Activated B cell treated with CpG ODN at 0.5 μM for 24 hours (primary cell): ENCODE measurements at regions not wholly inside any gene's neighbourhood (a gene's known extent, or its start where the extent isn't known, plus 50 kb on each side); places are given as distances from the start of the nearest gene placed in this dataset.

Source experiments
- ATAC-seq: fragments of 200-7000 bp; cut with Tn5 transposase; one replicate; pipeline ENCODE4 v1.10.0; 2021; ENCODE audit warnings: low read depth, mild to moderate bottlenecking, moderate library complexity
- CTCF ChIA-PET: fragments of 350-600 bp; sonication (Branson Sonifier 250); formaldehyde crosslinking; loops from one replicate; lab custom pipeline; 2021; ENCODE audit warnings: antibody characterized with exemption; lab: Charles Lee
- POLR2A ChIA-PET: fragments of 350-600 bp; sonication (Branson Sonifier 250); formaldehyde crosslinking; loops from one replicate; lab custom pipeline; 2021; ENCODE audit warnings: antibody characterized with exemption; lab: Charles Lee
- DNase-seq: peaks from one replicate; pipeline ENCODE4 v3.0.0; 2022
- H3K27ac Mint-ChIP-seq: one replicate; pipeline ENCODE4 v1.8.0; 2020; ENCODE audit warnings: mixed read lengths
- H3K27me3 Mint-ChIP-seq: one replicate; pipeline ENCODE4 v1.8.0; 2021; ENCODE audit warnings: mixed read lengths
- H3K36me3 Mint-ChIP-seq: one replicate; pipeline ENCODE4 v1.8.0; 2021; ENCODE audit warnings: low read depth, mixed read lengths
- H3K4me1 Mint-ChIP-seq: one replicate; pipeline ENCODE4 v1.8.0; 2021; ENCODE audit warnings: mixed read lengths
- H3K4me3 Mint-ChIP-seq: one replicate; pipeline ENCODE4 v1.8.0; 2020; ENCODE audit warnings: mild to moderate bottlenecking, mixed read lengths
- H3K9me3 Mint-ChIP-seq: one replicate; pipeline ENCODE4 v1.8.0; 2020; ENCODE audit warnings: mixed read lengths
- intact Hi-C: fragments of 100-400 bp; cut with micrococcal nuclease; formaldehyde crosslinking; loops from one replicate; pipeline ENCODE4 v1.15.1; 2024
- TF ChIP-seq, protein P1 (sequence below): fragments of 200-600 bp; IDR thresholded peaks from one replicate; pipeline ENCODE4 v1.8.0; 2022; ENCODE audit warnings: antibody characterized with exemption, mild to moderate bottlenecking

DNA sequence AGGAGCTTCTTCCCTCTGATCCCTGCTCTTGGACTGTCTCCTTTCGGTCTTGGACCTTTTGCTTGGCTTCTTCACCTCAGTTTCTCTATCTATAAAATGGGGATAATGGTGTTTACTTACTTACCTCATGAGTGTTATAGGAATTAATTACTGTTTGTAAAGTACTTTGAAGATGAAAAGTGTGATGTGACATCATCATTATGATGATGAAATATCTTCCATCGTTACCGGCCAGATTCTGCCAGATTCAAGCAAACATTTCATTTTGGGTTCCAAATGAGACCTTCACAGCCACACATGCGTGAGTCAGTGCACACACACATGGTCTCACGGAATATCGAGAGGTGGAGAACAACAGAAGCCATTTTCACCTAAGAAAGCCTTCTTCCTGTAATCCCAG, 220.1 kb upstream of the RPL34 start:
- no peaks in the 10 kb centered on the region for H3K27me3 Mint-ChIP-seq
- no peak overlapping the region for H3K4me3 Mint-ChIP-seq
- ChIA-PET CTCF (no interaction called here), POLR2A (no interaction called here)
- TF ChIP-seq, protein P1, sequence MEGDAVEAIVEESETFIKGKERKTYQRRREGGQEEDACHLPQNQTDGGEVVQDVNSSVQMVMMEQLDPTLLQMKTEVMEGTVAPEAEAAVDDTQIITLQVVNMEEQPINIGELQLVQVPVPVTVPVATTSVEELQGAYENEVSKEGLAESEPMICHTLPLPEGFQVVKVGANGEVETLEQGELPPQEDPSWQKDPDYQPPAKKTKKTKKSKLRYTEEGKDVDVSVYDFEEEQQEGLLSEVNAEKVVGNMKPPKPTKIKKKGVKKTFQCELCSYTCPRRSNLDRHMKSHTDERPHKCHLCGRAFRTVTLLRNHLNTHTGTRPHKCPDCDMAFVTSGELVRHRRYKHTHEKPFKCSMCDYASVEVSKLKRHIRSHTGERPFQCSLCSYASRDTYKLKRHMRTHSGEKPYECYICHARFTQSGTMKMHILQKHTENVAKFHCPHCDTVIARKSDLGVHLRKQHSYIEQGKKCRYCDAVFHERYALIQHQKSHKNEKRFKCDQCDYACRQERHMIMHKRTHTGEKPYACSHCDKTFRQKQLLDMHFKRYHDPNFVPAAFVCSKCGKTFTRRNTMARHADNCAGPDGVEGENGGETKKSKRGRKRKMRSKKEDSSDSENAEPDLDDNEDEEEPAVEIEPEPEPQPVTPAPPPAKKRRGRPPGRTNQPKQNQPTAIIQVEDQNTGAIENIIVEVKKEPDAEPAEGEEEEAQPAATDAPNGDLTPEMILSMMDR: no peak
- no peak for ATAC-seq
- no peaks in the 10 kb centered on the region for H3K36me3 Mint-ChIP-seq
- no peak for DNase-seq
- no peaks in the 10 kb centered on the region for H3K4me1 Mint-ChIP-seq
- H3K9me3 Mint-ChIP-seq: no peaks in the 10 kb centered on the region
- no peak overlapping the region for H3K27ac Mint-ChIP-seq
- intact Hi-C loops: no loop called here

- H3K4me3 Mint-ChIP-seq: no peak overlapping the region
- no peaks in the 10 kb centered on the region for H3K4me1 Mint-ChIP-seq
- H3K9me3 Mint-ChIP-seq: no peaks in the 10 kb centered on the region
- DNase-seq (no peak), ATAC-seq (no peak)
- intact Hi-C loops: no loop called here
- H3K27me3 Mint-ChIP-seq: no peaks in the 10 kb centered on the region
- TF ChIP-seq, protein P1: no peak
- POLR2A ChIA-PET: no interaction called here
- no peak overlapping the region for H3K27ac Mint-ChIP-seq
- CTCF ChIA-PET: no interaction called here
- H3K36me3 Mint-ChIP-seq: no peaks in the 10 kb centered on the region
These were observed 220.6 kb upstream of the RPL34 start for GRCh38 chr4:108399610-108400265.

DNA sequence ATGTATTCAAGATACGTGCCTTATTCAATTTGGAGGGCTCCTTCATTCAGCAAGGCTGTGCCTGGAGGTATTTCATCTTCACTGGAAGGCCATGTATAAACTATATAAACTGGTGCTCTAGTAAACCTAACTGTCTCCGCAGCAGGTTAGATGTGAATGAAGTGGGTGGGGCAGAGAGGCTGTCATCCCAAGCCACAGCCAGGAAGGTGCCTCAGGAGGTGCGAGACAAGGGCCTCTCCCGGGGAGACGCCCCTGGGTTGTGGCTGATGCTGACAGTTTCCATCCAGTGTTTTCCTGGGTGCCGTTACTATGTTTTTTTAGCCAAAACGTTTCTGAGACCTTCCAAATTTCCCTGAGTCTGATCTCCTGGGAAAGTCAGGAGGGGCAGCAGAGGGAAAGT, 221.5 kb upstream of the RPL34 start:
- H3K36me3 Mint-ChIP-seq: no peaks in the 10 kb centered on the region
- no peaks in the 10 kb centered on the region for H3K4me1 Mint-ChIP-seq
- H3K27ac Mint-ChIP-seq: no peak overlapping the region
- ATAC-seq: no peak
- H3K4me3 Mint-ChIP-seq: no peak overlapping the region
- POLR2A ChIA-PET: no interaction called here
- TF ChIP-seq, protein P1: no peak
- intact Hi-C loops: no loop called here
- CTCF ChIA-PET: no interaction called here
- H3K27me3 Mint-ChIP-seq: no peaks in the 10 kb centered on the region
- H3K9me3 Mint-ChIP-seq: no peaks in the 10 kb centered on the region
- no peak for DNase-seq

DNA sequence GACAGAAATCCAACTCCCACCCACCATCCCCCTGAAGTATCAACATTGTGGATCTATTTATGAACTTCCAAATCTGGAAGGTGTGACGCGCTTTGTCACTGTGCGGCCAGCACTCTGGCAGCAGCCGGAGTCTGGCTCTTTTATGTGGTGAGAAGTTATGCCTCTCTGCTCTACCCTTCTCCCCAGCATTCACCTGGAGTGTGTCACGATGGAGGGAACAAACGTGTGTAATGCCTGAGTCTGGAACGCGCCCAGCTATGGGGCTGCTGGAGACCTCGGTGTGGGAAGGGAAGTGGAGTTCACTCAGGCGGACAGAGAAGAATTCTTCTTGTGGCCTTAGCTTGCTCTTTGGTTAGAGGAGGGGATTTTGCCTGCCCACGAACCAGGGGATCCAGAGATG, 222.1 kb upstream of the RPL34 start:
- H3K27me3 Mint-ChIP-seq: no peaks in the 10 kb centered on the region
- H3K4me3 Mint-ChIP-seq: no peak overlapping the region
- CTCF ChIA-PET: no interaction called here
- H3K9me3 Mint-ChIP-seq: no peaks in the 10 kb centered on the region
- POLR2A ChIA-PET: no interaction called here
- ATAC-seq (no peak), DNase-seq (no peak)
- no peaks in the 10 kb centered on the region for H3K36me3 Mint-ChIP-seq
- no peaks in the 10 kb centered on the region for H3K4me1 Mint-ChIP-seq
- intact Hi-C loops: no loop called here
- H3K27ac Mint-ChIP-seq: no peak overlapping the region
- TF ChIP-seq, protein P1: no peak

DNA sequence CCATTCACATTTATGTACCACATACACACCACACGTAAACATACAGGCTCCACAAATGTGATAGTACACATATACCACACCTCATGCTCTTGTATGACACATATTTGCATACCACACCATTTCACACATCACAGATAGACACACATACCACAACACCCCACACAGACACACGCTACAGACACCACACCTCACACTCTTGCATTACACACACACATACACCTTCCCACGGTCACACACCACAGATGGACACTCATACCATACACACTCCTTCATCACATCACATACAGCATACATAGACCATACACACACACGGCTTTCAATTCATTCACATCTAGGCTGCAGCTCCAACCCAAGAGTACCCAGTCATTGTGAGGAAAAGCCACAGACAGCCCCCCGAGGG, 222.5 kb upstream of the RPL34 start:
- no peak overlapping the region for H3K4me3 Mint-ChIP-seq
- H3K9me3 Mint-ChIP-seq: no peaks in the 10 kb centered on the region
- H3K36me3 Mint-ChIP-seq: no peaks in the 10 kb centered on the region
- H3K4me1 Mint-ChIP-seq: no peaks in the 10 kb centered on the region
- H3K27me3 Mint-ChIP-seq: no peaks in the 10 kb centered on the region
- ATAC-seq (no peak), DNase-seq (no peak)
- CTCF ChIA-PET: no interaction called here
- no peak overlapping the region for H3K27ac Mint-ChIP-seq
- POLR2A ChIA-PET: no interaction called here
- TF ChIP-seq, protein P1: no peak
- intact Hi-C loops: no loop called here
